ENCODE measurements at regions not wholly inside any gene's neighbourhood (a gene's known extent, or its start where the extent isn't known, plus 50 kb on each side); places are given as distances from the start of the nearest gene placed in this dataset.

DNA sequence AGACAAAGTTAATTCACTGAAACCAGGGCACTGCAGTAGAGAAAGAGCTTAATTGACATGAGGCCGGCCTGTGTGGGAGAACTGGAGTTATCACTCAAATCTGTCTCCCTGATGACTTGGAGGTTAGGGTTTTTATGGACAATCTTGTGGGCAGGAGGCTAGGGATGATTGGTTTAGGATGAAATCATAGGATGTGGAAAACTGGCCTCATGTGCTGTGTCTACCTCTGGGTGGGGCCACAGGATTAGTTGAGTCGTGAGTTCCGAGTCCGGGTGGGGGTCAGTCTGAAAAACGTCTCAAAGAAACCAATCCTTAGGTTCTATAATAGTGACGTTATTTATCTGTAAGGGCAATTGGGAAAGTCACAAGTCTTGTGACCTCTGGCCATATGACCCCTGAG lies 68.1 kb downstream of the UCHL1 start:
- 80 to 86% methylated on average over 6 of the region's 6 CpGs for WGBS, 2 donors
- no peaks in the 10 kb centered on the region for H3K36me3 ChIP-seq (ENCODE audit: control insufficient read depth in 4 of 4, insufficient read depth in 4 of 4, low read length in 4 of 4)
- TF ChIP-seq, protein P1, sequence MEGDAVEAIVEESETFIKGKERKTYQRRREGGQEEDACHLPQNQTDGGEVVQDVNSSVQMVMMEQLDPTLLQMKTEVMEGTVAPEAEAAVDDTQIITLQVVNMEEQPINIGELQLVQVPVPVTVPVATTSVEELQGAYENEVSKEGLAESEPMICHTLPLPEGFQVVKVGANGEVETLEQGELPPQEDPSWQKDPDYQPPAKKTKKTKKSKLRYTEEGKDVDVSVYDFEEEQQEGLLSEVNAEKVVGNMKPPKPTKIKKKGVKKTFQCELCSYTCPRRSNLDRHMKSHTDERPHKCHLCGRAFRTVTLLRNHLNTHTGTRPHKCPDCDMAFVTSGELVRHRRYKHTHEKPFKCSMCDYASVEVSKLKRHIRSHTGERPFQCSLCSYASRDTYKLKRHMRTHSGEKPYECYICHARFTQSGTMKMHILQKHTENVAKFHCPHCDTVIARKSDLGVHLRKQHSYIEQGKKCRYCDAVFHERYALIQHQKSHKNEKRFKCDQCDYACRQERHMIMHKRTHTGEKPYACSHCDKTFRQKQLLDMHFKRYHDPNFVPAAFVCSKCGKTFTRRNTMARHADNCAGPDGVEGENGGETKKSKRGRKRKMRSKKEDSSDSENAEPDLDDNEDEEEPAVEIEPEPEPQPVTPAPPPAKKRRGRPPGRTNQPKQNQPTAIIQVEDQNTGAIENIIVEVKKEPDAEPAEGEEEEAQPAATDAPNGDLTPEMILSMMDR (IDR thresholded peaks at IDR 0.05; ENCODE audit: control extremely low read depth, extremely low read depth): no peak
- H3K27ac ChIP-seq (ENCODE audit: low read depth in 1 of 2, low read length in 1 of 2): no peak overlapping the region
- no peaks in the 10 kb centered on the region for H3K9me3 ChIP-seq (ENCODE audit: control insufficient read depth in 4 of 4, insufficient read depth in 3 of 4, low read length in 3 of 4)
- DNase-seq (no peak), ATAC-seq (ENCODE audit: insufficient read depth, low FRiP score) (no peak)
- H3K9ac ChIP-seq (ENCODE audit: insufficient read depth in 1 of 2, low read length in 2 of 2): no peak overlapping the region
- H3K4me1 ChIP-seq (ENCODE audit: control insufficient read depth in 5 of 5, insufficient read depth in 5 of 5, low read length in 5 of 5): peaks cover 0 to 12% (median 0%) of the 10 kb centered on the region in 5 donors
- H3K4me3 ChIP-seq: no peak overlapping the region
- no peaks in the 10 kb centered on the region for H3K27me3 ChIP-seq (ENCODE audit: control insufficient read depth in 3 of 3, insufficient read depth in 3 of 3, low read length in 2 of 3)

DNA sequence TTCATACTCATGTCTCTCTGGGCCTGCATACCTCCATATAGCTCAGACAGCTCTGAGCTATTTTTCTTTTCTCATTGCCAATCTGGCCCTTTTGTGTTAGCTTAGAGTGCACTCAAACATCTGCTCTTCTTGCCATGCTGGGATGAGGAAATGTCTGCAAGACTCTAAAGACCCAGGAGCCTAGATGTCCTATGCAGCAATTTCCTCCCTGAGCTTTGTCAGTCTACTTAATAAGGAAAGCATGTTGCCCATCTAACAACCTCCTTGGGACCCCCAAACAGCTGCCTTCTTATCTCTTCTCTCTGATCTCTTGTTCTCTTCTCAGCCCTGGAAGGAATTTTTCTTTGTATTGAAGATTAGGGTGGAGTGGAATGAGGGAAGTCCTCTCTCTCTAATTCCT lies 69.2 kb downstream of the UCHL1 start:
- H3K9me3 ChIP-seq (ENCODE audit: control insufficient read depth in 4 of 4, insufficient read depth in 3 of 4, low read length in 3 of 4): no peaks in the 10 kb centered on the region
- no peak overlapping the region for H3K4me3 ChIP-seq
- TF ChIP-seq, protein P1 (IDR thresholded peaks at IDR 0.05; ENCODE audit: control extremely low read depth, extremely low read depth): no peak
- H3K4me1 ChIP-seq (ENCODE audit: control insufficient read depth in 5 of 5, insufficient read depth in 5 of 5, low read length in 5 of 5): peaks cover 0 to 12% (median under 1%) of the 10 kb centered on the region in 5 donors
- no peaks in the 10 kb centered on the region for H3K27me3 ChIP-seq (ENCODE audit: control insufficient read depth in 3 of 3, insufficient read depth in 3 of 3, low read length in 2 of 3)
- H3K9ac ChIP-seq (ENCODE audit: insufficient read depth in 1 of 2, low read length in 2 of 2): no peak overlapping the region
- DNase-seq (no peak), ATAC-seq (ENCODE audit: insufficient read depth, low FRiP score) (no peak)
- no peak overlapping the region for H3K27ac ChIP-seq (ENCODE audit: low read depth in 1 of 2, low read length in 1 of 2)
- no peaks in the 10 kb centered on the region for H3K36me3 ChIP-seq (ENCODE audit: control insufficient read depth in 4 of 4, insufficient read depth in 4 of 4, low read length in 4 of 4)

DNA sequence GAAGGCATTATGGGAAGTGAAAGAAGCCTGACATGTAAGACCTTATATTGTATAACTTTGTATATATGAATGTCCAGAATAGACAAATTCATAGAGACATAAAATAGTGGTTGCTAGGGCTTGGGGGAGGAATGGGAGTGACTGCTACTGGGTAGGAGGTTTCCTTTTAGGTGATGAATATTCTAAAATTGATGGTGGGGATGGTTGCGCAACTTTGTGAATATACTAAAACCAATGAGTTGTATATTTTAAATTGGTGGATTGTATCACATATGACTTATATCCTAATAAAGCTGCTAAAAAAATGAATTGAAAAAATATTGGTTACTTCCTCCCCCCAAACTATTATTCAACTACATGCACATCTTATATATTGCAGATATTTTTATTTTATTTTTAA lies 70.0 kb downstream of the UCHL1 start:
- no peak overlapping the region for H3K4me3 ChIP-seq
- peaks cover 0 to 13% (median 5%) of the 10 kb centered on the region in 5 donors for H3K4me1 ChIP-seq (ENCODE audit: control insufficient read depth in 5 of 5, insufficient read depth in 5 of 5, low read length in 5 of 5)
- H3K9ac ChIP-seq (ENCODE audit: insufficient read depth in 1 of 2, low read length in 2 of 2): no peak overlapping the region
- no peaks in the 10 kb centered on the region for H3K36me3 ChIP-seq (ENCODE audit: control insufficient read depth in 4 of 4, insufficient read depth in 4 of 4, low read length in 4 of 4)
- ATAC-seq (ENCODE audit: insufficient read depth, low FRiP score) (no peak), DNase-seq (no peak)
- WGBS, 2 donors: 94 to 97% methylated on average over 1 of the region's 1 CpG
- no peaks in the 10 kb centered on the region for H3K9me3 ChIP-seq (ENCODE audit: control insufficient read depth in 4 of 4, insufficient read depth in 3 of 4, low read length in 3 of 4)
- no peaks in the 10 kb centered on the region for H3K27me3 ChIP-seq (ENCODE audit: control insufficient read depth in 3 of 3, insufficient read depth in 3 of 3, low read length in 2 of 3)
- H3K27ac ChIP-seq (ENCODE audit: low read depth in 1 of 2, low read length in 1 of 2): no peak overlapping the region
- TF ChIP-seq, protein P1 (IDR thresholded peaks at IDR 0.05; ENCODE audit: control extremely low read depth, extremely low read depth): no peak

- no peak overlapping the region for H3K27ac ChIP-seq (ENCODE audit: low read depth in 1 of 2, low read length in 1 of 2)
- H3K9me3 ChIP-seq (ENCODE audit: control insufficient read depth in 4 of 4, insufficient read depth in 3 of 4, low read length in 3 of 4): no peaks in the 10 kb centered on the region
- TF ChIP-seq, protein P1 (IDR thresholded peaks at IDR 0.05; ENCODE audit: control extremely low read depth, extremely low read depth): no peak
- H3K27me3 ChIP-seq (ENCODE audit: control insufficient read depth in 3 of 3, insufficient read depth in 3 of 3, low read length in 2 of 3): no peaks in the 10 kb centered on the region
- H3K4me1 ChIP-seq (ENCODE audit: control insufficient read depth in 5 of 5, insufficient read depth in 5 of 5, low read length in 5 of 5): peaks cover 0 to 14% (median 5%) of the 10 kb centered on the region in 5 donors
- H3K36me3 ChIP-seq (ENCODE audit: control insufficient read depth in 4 of 4, insufficient read depth in 4 of 4, low read length in 4 of 4): no peaks in the 10 kb centered on the region
- 88 to 90% methylated on average over 6 of the region's 6 CpGs for WGBS, 2 donors
- H3K4me3 ChIP-seq: no peak overlapping the region
- no peak overlapping the region for H3K9ac ChIP-seq (ENCODE audit: insufficient read depth in 1 of 2, low read length in 2 of 2)
- ATAC-seq (ENCODE audit: insufficient read depth, low FRiP score): no peak
- no peak for DNase-seq
These were observed 71.0 kb downstream of the UCHL1 start for GRCh38 chr4:41327770-41328169.
